IMR-90 (cell line): ENCODE measurements at regions not wholly inside any gene's neighbourhood (a gene's known extent, or its start where the extent isn't known, plus 50 kb on each side); places are given as distances from the start of the nearest gene placed in this dataset.

ENCODE experiments used
- ATAC-seq: fragments of 200-7000 bp; cut with Tn5 transposase; 2 replicates; pipeline ENCODE4 v1.9.1; 2020; ENCODE audit warnings: low read depth, mild to moderate bottlenecking, moderate library complexity
- BruUV-seq: library from RNA; stranded (reverse); fragments of 400-500 nt; replicated peaks from 2 replicates; lab custom pipeline; 2021; lab: Mats Ljungman, UMichigan
- CTCF ChIA-PET: fragments of 300-600 bp; formaldehyde crosslinking; extraction: SDS; loops from one replicate; lab custom pipeline; 2021; ENCODE audit warnings: antibody characterized with exemption; lab: Yijun Ruan, JAX
- POLR2A ChIA-PET: fragments of 300-600 bp; sonication (Branson Sonifier 250); formaldehyde crosslinking; loops from one replicate; lab custom pipeline; 2022; ENCODE audit warnings: antibody characterized with exemption; ENCODE audit not compliant: unreplicated experiment; lab: Charles Lee
- DNase-seq: peaks from one replicate; pipeline ENCODE4 v3.0.0; 2013
- H2AFZ ChIP-seq: replicated peaks from 2 replicates; pipeline ENCODE3; 2013; ENCODE audit warnings: low read length, mild to moderate bottlenecking; ENCODE audit not compliant: poor library complexity
- H2AK5ac ChIP-seq: 2 replicates; pipeline ENCODE4 v1.6.1; 2013; ENCODE audit warnings: low read depth, low read length, inconsistent platforms
- H2AK9ac ChIP-seq: replicated peaks from 2 replicates; pipeline ENCODE3; 2013; ENCODE audit warnings: mild to moderate bottlenecking, low read depth, low read length, moderate library complexity; ENCODE audit not compliant: poor library complexity
- H2BK120ac ChIP-seq: 2 replicates; pipeline ENCODE4 v1.6.1; 2013; ENCODE audit warnings: low read depth, low read length, inconsistent platforms
- H2BK15ac ChIP-seq: 3 replicates; pipeline ENCODE4 v1.6.1; 2013; ENCODE audit warnings: low read depth, low read length, inconsistent platforms
- H2BK20ac ChIP-seq: 2 replicates; pipeline ENCODE4 v1.6.1; 2013; ENCODE audit warnings: low read depth, mild to moderate bottlenecking, inconsistent platforms, low read length, moderate library complexity
- H2BK5ac ChIP-seq: 2 replicates; pipeline ENCODE4 v1.6.1; 2013; ENCODE audit warnings: mild to moderate bottlenecking, low read depth, low read length, inconsistent platforms; ENCODE audit not compliant: poor library complexity, severe bottlenecking
- H3K14ac ChIP-seq: replicated peaks from 2 replicates; pipeline ENCODE4 v1.6.1; 2013; ENCODE audit warnings: low read depth, low read length, inconsistent platforms
- H3K18ac ChIP-seq: 2 replicates; pipeline ENCODE4 v1.6.1; 2013; ENCODE audit warnings: low read depth, low read length, control low read depth
- H3K23ac ChIP-seq: 2 replicates; pipeline ENCODE4 v1.6.1; 2013; ENCODE audit warnings: low read depth, low read length, inconsistent platforms
- H3K27ac ChIP-seq: 2 replicates; pipeline ENCODE4 v1.5.1; 2013; ENCODE audit warnings: mild to moderate bottlenecking, control low read depth, low read length; ENCODE audit not compliant: insufficient read depth
- H3K27me3 ChIP-seq: 2 replicates; pipeline ENCODE4 v1.6.1; 2013; ENCODE audit warnings: low read length; ENCODE audit not compliant: control insufficient read depth, insufficient read depth
- H3K36me3 ChIP-seq: 2 replicates; pipeline ENCODE4 v1.6.1; 2013; ENCODE audit warnings: low read length, mixed read lengths; ENCODE audit not compliant: control insufficient read depth, insufficient read depth
- H3K4ac ChIP-seq: 2 replicates; pipeline ENCODE4 v1.6.1; 2013; ENCODE audit warnings: low read depth, low read length, inconsistent platforms
- H3K4me1 ChIP-seq: 2 replicates; pipeline ENCODE4 v1.6.1; 2013; ENCODE audit warnings: low read length, mixed read lengths; ENCODE audit not compliant: control insufficient read depth, insufficient read depth
- H3K4me2 ChIP-seq: 2 replicates; pipeline ENCODE4 v1.6.1; 2013; ENCODE audit warnings: low read depth, mild to moderate bottlenecking, control low read depth, low read length, moderate library complexity
- H3K4me3 ChIP-seq: 2 replicates; pipeline ENCODE4 v1.5.1; 2013; ENCODE audit warnings: low read depth, mild to moderate bottlenecking, control low read depth, low read length, moderate library complexity; ENCODE audit not compliant: insufficient read depth
- H3K56ac ChIP-seq: 2 replicates; pipeline ENCODE4 v1.6.1; 2013; ENCODE audit warnings: low read length, inconsistent platforms; ENCODE audit not compliant: insufficient read depth; ENCODE audit errors: extremely low read depth
- H3K79me1 ChIP-seq, 2 experiments: 2 replicates each; pipeline ENCODE4 v1.6.1; 2013; ENCODE audit warnings: low read length in 2 of 2, inconsistent platforms in 1 of 2, low read depth in 1 of 2
- H3K9ac ChIP-seq: 2 replicates; pipeline ENCODE4 v1.6.1; 2013; ENCODE audit warnings: low read depth, low read length, control low read depth
- H3K9me1 ChIP-seq: 2 replicates; pipeline ENCODE4 v1.6.1; 2013; ENCODE audit warnings: low read length, inconsistent platforms; ENCODE audit not compliant: insufficient read depth
- H3K9me3 ChIP-seq: 2 replicates; pipeline ENCODE4 v1.6.1; 2013; ENCODE audit warnings: low read length; ENCODE audit not compliant: control insufficient read depth, insufficient read depth
- H4K20me1 ChIP-seq: 2 replicates; pipeline ENCODE4 v1.6.1; 2013; ENCODE audit warnings: low read length, inconsistent platforms; ENCODE audit not compliant: insufficient read depth
- H4K5ac ChIP-seq: 2 replicates; pipeline ENCODE4 v1.6.1; 2013; ENCODE audit warnings: mild to moderate bottlenecking, low read depth, low read length, control low read depth
- H4K8ac ChIP-seq, 2 experiments: 2 replicates each; pipeline ENCODE4 v1.6.1; 2013; ENCODE audit warnings: low read depth in 2 of 2, low read length in 2 of 2, control low read depth in 1 of 2, inconsistent platforms in 1 of 2
- H4K91ac ChIP-seq: 2 replicates; pipeline ENCODE4 v1.6.1; 2013; ENCODE audit warnings: low read depth, low read length, inconsistent platforms; ENCODE audit not compliant: insufficient read depth
- CHD1 ChIP-seq: IDR thresholded peaks from 2 replicates; pipeline ENCODE4 v1.6.1; 2012; ENCODE audit warnings: low read depth, low read length, improper control_type of control experiment
- CTCF ChIP-seq: conservative IDR thresholded peaks from 2 replicates; pipeline ENCODE4 v1.5.1; 2012; ENCODE audit warnings: mild to moderate bottlenecking, low read depth, low read length, improper control_type of control experiment
- ELK1 ChIP-seq: fragments of 150-350 bp; IDR thresholded peaks from 2 replicates; pipeline ENCODE4 v1.6.1; 2016; ENCODE audit warnings: low read depth, mild to moderate bottlenecking, low read length, moderate library complexity, borderline replicate concordance
- MAFK ChIP-seq: IDR thresholded peaks from 2 replicates; pipeline ENCODE4 v1.6.1; 2012; ENCODE audit warnings: low read depth, low read length, improper control_type of control experiment
- POLR2A ChIP-seq: IDR thresholded peaks from 2 replicates; pipeline ENCODE4 v1.6.1; 2012; ENCODE audit warnings: mild to moderate bottlenecking, low read depth, low read length
- RAD21 ChIP-seq: IDR thresholded peaks from 2 replicates; pipeline ENCODE4 v1.6.1; 2012; ENCODE audit warnings: low read length, improper control_type of control experiment
- WGBS, 2 experiments: methylation state at CpG; one replicate each; pipeline versions ENCODE4 v1.1.5 to v1.1.7; 2013; ENCODE audit warnings: missing lambda C conversion rate in 2 of 2; ENCODE audit not compliant: insufficient read length in 1 of 2; ENCODE audit errors: extremely low coverage in 2 of 2; 5-methylcytosine and 5-hydroxymethylcytosine counted together
- dilution Hi-C: fragments of 300-500 bp; cut with HindIII; formaldehyde crosslinking; loops from one replicate; pipeline ENCODE4 v1.14.3; 2018; ENCODE audit warnings: low sequenced_read_pairs; ENCODE audit not compliant: unreplicated experiment
- in situ Hi-C: fragments of 300-500 bp; cut with MboI; formaldehyde crosslinking; loops from 3 replicates; pipeline ENCODE4 v1.14.3; 2019; ENCODE audit warnings: low sequenced_read_pairs, inconsistent platforms, mixed read lengths
- intact Hi-C: fragments of 100-400 bp; cut with micrococcal nuclease; formaldehyde crosslinking; loops from 2 replicates; pipeline ENCODE4 v1.10.0; 2022

DNA sequence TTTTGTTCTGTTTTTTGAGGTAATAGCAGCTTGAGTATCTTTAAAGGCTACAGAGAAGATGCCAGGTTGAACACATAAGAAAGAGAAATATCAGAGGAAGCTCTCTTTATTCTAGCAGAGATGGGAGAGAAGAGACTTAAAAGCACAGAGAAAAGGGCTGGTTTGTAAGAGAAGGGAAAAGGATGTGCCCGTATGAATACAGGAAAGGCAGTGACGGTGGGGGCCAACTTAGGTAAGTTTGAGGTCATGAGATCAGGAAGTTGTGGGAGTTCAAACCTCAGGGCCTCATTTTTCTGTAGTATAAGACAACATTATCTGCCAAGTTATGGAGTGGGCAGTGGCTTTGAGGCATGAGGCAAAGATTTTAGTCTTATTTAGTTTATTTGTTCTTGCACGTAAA is 121.3 kb upstream of the S100G start:
- DNase-seq = no peak
- Histone ChIP-seq H3K23ac (no peak overlapping the region), H2AFZ (no peak overlapping the region), H2AK9ac (no peak overlapping the region), H4K91ac (no peak overlapping the region), H3K4me2 (no peak overlapping the region), H4K20me1 (no peaks in the 10 kb centered on the region), H3K4me3 (no peak overlapping the region), H3K56ac (no peak overlapping the region), H3K27me3 (no peaks in the 10 kb centered on the region; the same call in none of the 2 replicates), H2BK20ac (no peak overlapping the region), H3K14ac (no peak overlapping the region), H3K9ac (no peak overlapping the region), H2AK5ac (no peak overlapping the region), H2BK5ac (no peak overlapping the region), H4K8ac (no peak overlapping the region), H3K27ac (no peak overlapping the region), H3K18ac (no peak overlapping the region), H3K79me1 (no peaks in the 10 kb centered on the region), H3K9me3 (peaks cover 3% of the 10 kb centered on the region), H2BK15ac (no peak overlapping the region), H3K4me1 (no peaks in the 10 kb centered on the region), H3K4ac (no peak overlapping the region), H2BK120ac (no peak overlapping the region), H4K5ac (no peak overlapping the region), H3K36me3 (no peaks in the 10 kb centered on the region), H3K9me1 (no peaks in the 10 kb centered on the region)
- in situ Hi-C loops (no loop called here), dilution Hi-C loops (no loop called here), intact Hi-C loops (no loop called here)
- no TSS peak for BruUV-seq
- POLR2A ChIA-PET = no interaction called here
- CTCF ChIA-PET = no interaction called here
- TF ChIP-seq MAFK = no peak
- no peak for TF ChIP-seq CHD1
- no peak for TF ChIP-seq ELK1
- no peak for TF ChIP-seq CTCF
- no peak for TF ChIP-seq RAD21
- no peak for TF ChIP-seq POLR2A
- 42% methylated on average over 2 of the region's 3 CpGs; no CpG with 5 or more reads in 1 of the 2 experiments for WGBS, 2 experiments
- no peak for ATAC-seq
